GM12891 (cell line): ENCODE measurements at regions not wholly inside any gene's neighbourhood (a gene's known extent, or its start where the extent isn't known, plus 50 kb on each side); places are given as distances from the start of the nearest gene placed in this dataset.

ENCODE experiments used
- PAX5 ChIP-seq: IDR thresholded peaks from 2 replicates; pipeline ENCODE4 v1.6.1; 2011; ENCODE audit warnings: low read length, moderate library complexity, mild to moderate bottlenecking; ENCODE audit not compliant: insufficient read depth, severe bottlenecking
- POLR2A ChIP-seq: IDR thresholded peaks from 2 replicates; pipeline ENCODE4 v1.6.1; 2011; ENCODE audit warnings: low read depth, low read length, control low read depth
- POLR2AphosphoS5 ChIP-seq: IDR thresholded peaks from 2 replicates; pipeline ENCODE4 v1.6.1; 2011; ENCODE audit warnings: low read depth, low read length, control low read depth
- POU2F2 ChIP-seq: IDR thresholded peaks from 2 replicates; pipeline ENCODE4 v1.6.1; 2011; ENCODE audit warnings: low read depth, mild to moderate bottlenecking, control low read depth, low read length, moderate library complexity
- TAF1 ChIP-seq: IDR thresholded peaks from 2 replicates; pipeline ENCODE4 v1.6.1; 2011; ENCODE audit warnings: low read depth, low read length, control low read depth

DNA sequence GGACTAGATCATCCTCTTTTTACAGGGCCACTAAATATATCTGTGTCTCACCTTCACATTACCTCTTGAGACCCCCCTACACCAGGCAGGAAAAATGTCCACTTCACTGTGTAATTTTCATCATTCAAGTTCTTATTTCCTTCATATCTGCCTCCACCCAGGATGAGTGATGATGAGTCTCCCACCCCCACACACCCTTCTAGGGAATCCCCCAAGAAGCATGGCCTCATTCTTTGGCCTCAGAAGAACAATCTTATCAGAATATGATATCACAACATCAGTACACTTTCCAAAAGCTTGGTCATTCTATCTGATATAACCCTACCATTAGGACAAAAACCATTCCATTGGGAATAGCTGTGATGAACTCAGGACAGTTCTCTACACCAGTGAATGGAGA lies 170.3 kb upstream of the DUSP10 start:
- TF ChIP-seq POLR2AphosphoS5 (no peak), POLR2A (no peak), TAF1 (no peak), PAX5 (no peak), POU2F2 (no peak)
